HepG2 (cell line): ENCODE measurements at regions not wholly inside any gene's neighbourhood (a gene's known extent, or its start where the extent isn't known, plus 50 kb on each side); places are given as distances from the start of the nearest gene placed in this dataset.

Experiments used
- ATAC-seq: fragments of 200-7000 bp; cut with Tn5 transposase; 3 replicates; pipeline ENCODE4 v1.9.1; 2020; ENCODE audit warnings: mild to moderate bottlenecking, moderate library complexity
- BruUV-seq: library from RNA; stranded (reverse); fragments of 400-500 nt; replicated peaks from 2 replicates; lab custom pipeline; 2021; lab: Mats Ljungman, UMichigan
- CTCF ChIA-PET: fragments of 300-600 bp; formaldehyde crosslinking; extraction: SDS; loops from one replicate; lab custom pipeline; 2021; ENCODE audit warnings: low total read pairs, inconsistent platforms, low intra/inter-chr PET ratio; lab: Yijun Ruan, JAX
- POLR2A ChIA-PET: fragments of 350-600 bp; sonication (Branson Sonifier 250); formaldehyde crosslinking; loops from one replicate; lab custom pipeline; 2020; ENCODE audit warnings: antibody characterized with exemption, inconsistent platforms; lab: Yijun Ruan, JAX
- DNase-seq: peaks from one replicate; pipeline ENCODE4 v3.0.0-alpha.2; 2015; ENCODE audit warnings: low spot score
- FAIRE-seq: peaks from 3 replicates; lab custom pipeline; 2011; peaks lifted over from hg19 to GRCh38; lab: Jason Lieb, UNC
- H2AFZ ChIP-seq: one replicate; pipeline ENCODE4 v1.6.1; 2011; ENCODE audit warnings: low read length, inconsistent platforms
- H3K27ac ChIP-seq: fragments of 300-600 bp; 3 replicates; pipeline ENCODE4 v1.8.0; 2011; ENCODE audit warnings: mixed run types, mild to moderate bottlenecking, mixed read lengths, low read length, inconsistent platforms; ENCODE audit not compliant: insufficient read depth; ENCODE audit errors: extremely low read length
- H3K27me3 ChIP-seq, 2 experiments: fragments of 200-600 bp in 1 of 2; 2 replicates in 1 of 2; 3 replicates in 1 of 2; pipeline versions ENCODE4 v1.6.0 to v1.8.0; 2011; ENCODE audit warnings: low read length in 2 of 2, mild to moderate bottlenecking in 2 of 2, moderate library complexity in 2 of 2, inconsistent platforms in 1 of 2; ENCODE audit not compliant: insufficient read depth in 2 of 2, control insufficient read depth in 1 of 2
- H3K36me3 ChIP-seq, 2 experiments: fragments of 200-600 bp in 1 of 2; replicated peaks in 1 of 2; 2 replicates in 1 of 2; 3 replicates in 1 of 2; pipeline versions ENCODE4 v1.5.1 to v1.8.0; 2011; ENCODE audit warnings: low read length in 2 of 2, inconsistent platforms in 1 of 2; ENCODE audit not compliant: insufficient read depth in 2 of 2, control insufficient read depth in 1 of 2
- H3K4me1 ChIP-seq: 2 replicates; pipeline ENCODE4 v1.5.1; 2012; ENCODE audit warnings: low read length, inconsistent platforms; ENCODE audit not compliant: insufficient read depth
- H3K4me2 ChIP-seq: 2 replicates; pipeline ENCODE4 v1.6.0; 2011; ENCODE audit warnings: low read depth, low read length, inconsistent platforms
- H3K4me3 ChIP-seq, 3 experiments: fragments of 200-600 bp in 1 of 3; sonication (generic), shearing (Covaris generic) in 1 of 3; replicated peaks in 1 of 3; 2 replicates each; pipeline ENCODE4 v1.5.1; 2011 to 2016; ENCODE audit warnings: low read length in 3 of 3, inconsistent platforms in 2 of 3, low read depth in 2 of 3, mild to moderate bottlenecking in 2 of 3, control low read depth in 1 of 3, mixed read lengths in 1 of 3; ENCODE audit not compliant: insufficient read depth in 1 of 3
- H3K79me2 ChIP-seq: one replicate; pipeline ENCODE4 v1.6.1; 2011; ENCODE audit warnings: low read length, inconsistent platforms; ENCODE audit not compliant: insufficient read depth
- H3K9ac ChIP-seq: 2 replicates; pipeline ENCODE4 v1.6.0; 2011; ENCODE audit warnings: mild to moderate bottlenecking, low read depth, low read length, inconsistent platforms; ENCODE audit not compliant: insufficient read depth
- H3K9me3 ChIP-seq: 2 replicates; pipeline ENCODE4 v1.5.1; 2012; ENCODE audit warnings: mild to moderate bottlenecking, low read length
- H4K20me1 ChIP-seq: 2 replicates; pipeline ENCODE4 v1.6.0; 2011; ENCODE audit warnings: inconsistent platforms, mild to moderate bottlenecking, low read length, moderate library complexity; ENCODE audit not compliant: insufficient read depth
- BRF2 ChIP-seq: sonication (generic); formaldehyde crosslinking; IDR thresholded peaks from 2 replicates; pipeline ENCODE4 v1.8.1; 2022; ENCODE audit warnings: mild to moderate bottlenecking, missing genetic modification reagents
- CTCF ChIP-seq: sonication (generic); formaldehyde crosslinking; IDR thresholded peaks from 2 replicates; pipeline ENCODE4 v1.5.0; 2020; ENCODE audit warnings: mild to moderate bottlenecking, missing genetic modification reagents, moderate library complexity
- HOXA7 ChIP-seq: sonication (generic); formaldehyde crosslinking; IDR thresholded peaks from 2 replicates; pipeline ENCODE4 v1.8.1; 2022; ENCODE audit warnings: mild to moderate bottlenecking, missing genetic modification reagents, moderate library complexity
- RAD21 ChIP-seq: fragments of 450-650 bp; formaldehyde crosslinking; IDR thresholded peaks from 2 replicates; pipeline ENCODE4 v1.5.0; 2020; ENCODE audit warnings: mild to moderate bottlenecking
- SMC3 ChIP-seq: IDR thresholded peaks from 2 replicates; pipeline ENCODE4 v1.6.1; 2011; ENCODE audit warnings: low read length, improper control_type of control experiment
- STAG1 ChIP-seq: sonication (generic); formaldehyde crosslinking; IDR thresholded peaks from 2 replicates; pipeline ENCODE4 v1.4.0; 2020; ENCODE audit warnings: missing genetic modification reagents
- TEAD3 ChIP-seq: optimal IDR thresholded peaks from 2 replicates; pipeline ENCODE3; 2016; ENCODE audit warnings: borderline replicate concordance
- ZBTB49 ChIP-seq: sonication (generic); formaldehyde crosslinking; IDR thresholded peaks from 2 replicates; pipeline ENCODE4 v1.4.0; 2020; ENCODE audit warnings: missing genetic modification reagents, borderline replicate concordance
- ZNF644 ChIP-seq: IDR thresholded peaks from 2 replicates; pipeline ENCODE4 v1.6.1; 2016; ENCODE audit warnings: low read depth
- in situ Hi-C: cut with HindIII; loops from 2 replicates; pipeline ENCODE4 v1.10.0; 2017; ENCODE audit warnings: low pct_unique_long_range_greater_than_20kb; ENCODE audit not compliant: extremely low pct_ligation_motif_present
- intact Hi-C: fragments of 100-400 bp; cut with micrococcal nuclease; formaldehyde crosslinking; loops from one replicate; pipeline ENCODE4 v1.10.0; 2022; ENCODE audit not compliant: unreplicated experiment

GRCh38 chr1:207259391-207259790 lies 62.1 kb upstream of the CD55 start:
- H3K9me3 ChIP-seq = no peaks in the 10 kb centered on the region
- H3K79me2 ChIP-seq = no peaks in the 10 kb centered on the region
- peak; percentile 72 for ATAC-seq
- H2AFZ ChIP-seq = no peak overlapping the region
- no TSS peak for BruUV-seq
- no peak overlapping the region for H3K4me3 ChIP-seq
- FAIRE-seq = no peak
- H3K4me2 ChIP-seq = no peak overlapping the region
- intact Hi-C loops (loop anchor here (1.0 to 5.0 kb wide), 2 partner anchors 146 to 238 kb away; partner anchors contain the start of gene CR1), in situ Hi-C loops (loop anchor here (25.0 kb wide), 1 partner anchor 128 kb away; no protein-coding TSS in a partner anchor)
- H3K36me3 ChIP-seq = no peaks in the 10 kb centered on the region
- CTCF ChIA-PET = interaction anchor here (0.7 to 1.5 kb wide), 2 partner anchors 145 to 240 kb away, joined by 3 to 10 read pairs; no protein-coding TSS in a partner anchor
- DNase-seq = peak; percentile 23
- no peak overlapping the region for H3K27ac ChIP-seq
- TF ChIP-seq HOXA7 (CRISPR knock-in tag) = no peak
- TF ChIP-seq CTCF (CRISPR knock-in tag) = peak; percentile 53
- TF ChIP-seq TEAD3 (CRISPR knock-in tag) = peak; percentile 37
- TF ChIP-seq ZBTB49 (CRISPR knock-in tag) = no peak
- 0 out of 2 replicates have a peak, but pooled peaks have one; percentile 29 for TF ChIP-seq RAD21
- no peak for TF ChIP-seq BRF2
- TF ChIP-seq SMC3 = peak; percentile 80
- peak; percentile 62 for TF ChIP-seq STAG1 (CRISPR knock-in tag)
- no peak for TF ChIP-seq ZNF644 (CRISPR knock-in tag)
- TF ChIP-seq, all 625 proteins: peak for 5
- no peaks in the 10 kb centered on the region for H3K4me1 ChIP-seq
- H4K20me1 ChIP-seq = no peaks in the 10 kb centered on the region
- no peaks in the 10 kb centered on the region for H3K27me3 ChIP-seq
- no peak overlapping the region for H3K9ac ChIP-seq
- POLR2A ChIA-PET = no interaction called here
